M059J (cell line): ENCODE measurements at regions not wholly inside any gene's neighbourhood (a gene's known extent, or its start where the extent isn't known, plus 50 kb on each side); places are given as distances from the start of the nearest gene placed in this dataset.
A peak's percentile ranks its signal among the peaks of the same experiment; 100 is the strongest.

ENCODE experiments used
- DNase-seq: peaks from one replicate; pipeline ENCODE4 v3.0.0-alpha.2; 2012; ENCODE audit warnings: low read depth

DNA sequence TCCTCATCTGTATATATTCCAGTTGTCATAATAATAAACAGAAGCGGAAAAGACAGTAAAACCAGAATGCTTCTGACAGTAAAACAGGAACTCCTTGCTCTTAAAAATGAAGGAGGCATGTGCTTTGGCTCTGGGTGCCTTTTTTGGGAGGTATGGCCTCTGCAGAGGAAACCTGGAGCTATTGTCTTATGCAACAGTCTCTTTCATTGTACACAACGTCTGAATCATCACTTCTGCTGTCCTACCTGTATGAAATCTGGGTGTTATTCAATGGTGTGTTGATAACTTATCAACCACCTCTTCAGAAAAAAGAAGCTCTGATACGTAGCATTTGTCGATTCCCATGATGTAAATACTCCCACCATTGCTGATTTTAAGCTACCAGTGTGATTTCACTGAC lies 64.8 kb downstream of the CDCA7 start:
- no peak for DNase-seq

DNA sequence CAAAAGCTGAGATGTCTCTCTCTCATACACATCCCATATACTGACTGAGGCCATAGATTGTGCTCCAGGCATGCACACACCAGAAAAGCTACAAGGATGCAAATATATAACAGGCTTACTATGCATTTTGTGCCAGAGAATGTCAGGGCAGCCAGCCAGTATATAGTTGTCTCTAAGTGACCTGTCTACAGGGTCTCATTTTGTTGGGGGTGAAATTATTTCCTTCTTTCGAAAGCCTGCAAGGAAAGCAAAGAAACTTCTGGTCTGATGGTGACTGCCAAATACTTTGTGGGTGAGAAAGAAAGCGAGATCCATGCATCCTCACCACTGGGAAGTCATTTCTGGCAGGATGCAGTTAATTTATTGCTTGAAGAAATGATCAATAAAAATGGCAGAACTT lies 70.2 kb downstream of the CDCA7 start:
- no peak for DNase-seq

DNA sequence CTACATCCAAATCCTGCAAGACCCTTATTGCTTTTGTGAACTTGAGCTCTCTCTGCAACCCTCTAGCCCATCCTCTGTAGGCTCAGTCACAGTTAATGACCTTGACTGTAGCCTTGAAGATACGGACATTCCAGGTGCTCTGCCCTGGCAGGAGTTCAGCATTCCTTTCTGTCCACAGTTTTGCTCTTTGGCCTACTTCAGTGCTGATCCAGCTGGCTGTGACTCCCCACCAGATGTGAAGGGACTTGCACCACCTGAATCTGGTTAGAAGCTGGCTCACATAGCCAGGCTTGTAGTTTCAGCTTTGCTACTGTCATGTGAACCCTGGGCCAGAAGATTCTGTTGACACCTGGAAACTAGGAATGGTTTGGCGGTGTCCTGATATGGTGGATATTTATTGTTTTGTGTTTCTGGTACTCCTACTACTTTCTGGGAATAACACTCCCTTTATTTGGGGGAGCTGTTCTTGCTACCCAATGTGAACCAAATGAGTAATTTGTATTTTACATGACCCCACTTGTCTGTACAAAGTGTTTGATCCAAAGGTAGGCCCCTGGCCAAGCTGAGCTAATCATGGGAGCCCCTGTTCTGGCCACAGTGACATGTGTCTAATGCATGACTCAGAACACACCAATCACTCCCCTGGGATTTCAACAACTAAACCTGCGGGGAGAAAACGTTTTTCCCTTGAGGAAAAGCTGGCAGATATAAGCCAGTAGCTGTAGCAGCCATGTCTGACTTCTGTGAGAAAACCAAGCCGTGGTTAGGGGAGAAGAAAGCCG lies 73.4 kb downstream of the CDCA7 start:
- peak; percentile 66 for DNase-seq

DNA sequence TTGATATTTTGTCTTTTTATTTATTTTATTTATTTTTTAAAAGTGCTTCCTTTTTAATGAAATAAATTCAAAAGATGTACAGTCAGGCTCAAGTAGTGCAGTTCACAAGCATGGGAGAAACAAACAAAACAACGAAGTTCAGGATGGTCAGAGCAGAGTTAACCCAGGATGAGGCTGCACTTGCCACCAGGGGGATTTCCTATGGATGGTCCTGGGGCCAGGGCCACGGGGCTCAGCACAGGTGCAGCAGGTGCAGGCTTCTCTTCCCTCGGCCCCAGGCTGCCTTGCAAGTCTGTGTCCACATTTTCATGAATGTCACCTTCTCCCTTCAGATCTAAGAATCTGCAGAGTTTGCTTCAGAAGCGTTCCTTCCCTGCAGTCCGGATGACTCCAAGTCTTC lies 76.5 kb downstream of the CDCA7 start:
- DNase-seq, result no peak

DNA sequence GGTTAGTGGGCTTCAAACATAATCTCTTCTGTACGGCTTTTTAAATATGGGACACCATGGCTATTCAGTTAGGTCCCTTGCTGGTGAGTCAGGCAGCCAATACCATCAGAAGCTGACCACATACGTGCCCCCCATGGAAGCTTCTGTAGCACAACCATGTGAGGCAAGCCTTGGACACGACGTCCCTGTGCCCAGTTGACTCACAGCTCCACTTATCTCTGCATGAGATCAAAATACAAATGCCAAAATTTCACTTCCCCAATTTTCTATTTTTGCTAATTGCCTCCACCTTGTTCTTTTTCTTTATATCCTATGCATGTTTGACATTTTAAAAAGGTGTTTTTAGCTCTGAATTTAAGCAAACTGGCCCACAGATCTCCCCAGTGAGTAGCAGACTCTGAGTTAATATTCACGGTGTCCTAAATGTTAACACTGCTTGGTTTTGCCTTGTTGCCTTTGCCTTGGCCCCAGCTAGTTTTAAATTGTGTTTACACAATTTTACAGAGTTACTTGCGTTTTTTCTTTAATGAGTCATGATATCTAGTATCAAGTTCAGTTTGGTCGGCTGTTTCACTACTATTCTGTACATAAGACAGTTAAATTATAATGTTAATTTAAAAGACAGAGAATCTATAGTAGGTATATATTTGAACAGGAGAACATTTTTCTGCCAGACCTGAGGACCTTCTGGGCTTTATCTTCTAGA lies 77.5 kb downstream of the CDCA7 start:
- DNase-seq, result peak; percentile 57

DNA sequence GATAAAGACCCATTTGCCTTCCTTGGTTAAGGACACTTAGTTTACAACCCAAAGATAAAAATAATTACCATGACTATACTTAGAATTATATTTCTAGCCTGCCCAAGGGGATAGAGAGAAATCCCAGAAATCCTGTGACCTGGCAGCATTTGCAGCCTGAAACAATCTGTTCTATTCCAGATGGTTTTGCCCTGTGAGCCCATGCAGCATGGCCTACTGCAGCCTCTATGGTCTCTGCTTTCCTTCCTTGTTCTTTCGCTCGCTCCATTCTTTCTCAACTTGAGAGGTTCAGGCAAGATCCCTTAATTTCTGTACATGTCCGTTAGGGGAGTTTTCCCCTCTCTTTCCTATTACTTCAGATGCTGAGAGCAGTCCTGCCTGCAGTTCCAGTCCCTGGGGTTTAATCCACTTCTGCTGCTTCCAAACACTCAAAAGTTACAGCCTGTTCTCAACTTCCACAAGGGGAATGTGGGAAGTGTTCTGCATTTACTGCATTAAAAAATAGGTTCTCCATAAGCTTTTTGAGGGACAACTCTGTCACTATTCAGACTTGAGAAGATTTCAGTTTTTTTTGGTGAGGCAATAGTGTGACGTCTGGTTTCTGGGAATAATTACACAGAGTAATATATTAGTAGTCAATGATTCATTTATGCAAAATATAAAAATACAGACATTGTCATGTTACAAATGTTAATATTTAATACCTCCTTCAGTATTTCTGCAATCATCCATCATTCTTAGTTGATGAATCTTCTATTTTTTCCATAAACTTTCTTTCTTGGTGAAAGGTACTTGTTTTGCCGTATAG lies 80.3 kb downstream of the CDCA7 start:
- DNase-seq, result no peak

DNA sequence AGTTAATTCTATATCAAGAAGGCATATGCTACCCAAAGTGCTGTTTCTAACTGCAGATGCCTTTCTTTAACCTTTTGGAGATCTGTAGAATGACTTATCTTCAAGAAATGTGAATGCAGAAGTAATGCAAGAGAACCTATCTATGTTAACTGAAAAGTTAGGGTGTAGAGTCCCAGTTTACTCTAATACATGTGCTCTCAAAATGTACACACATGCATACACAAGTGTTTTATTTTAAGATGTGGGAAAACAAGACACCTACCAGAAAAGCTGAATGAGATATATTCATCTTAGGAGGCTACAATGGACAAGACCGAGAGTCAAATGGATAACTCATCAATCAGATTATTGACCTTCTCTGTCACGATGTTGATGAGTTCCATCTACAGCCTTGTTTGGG lies 80.9 kb downstream of the CDCA7 start:
- no peak for DNase-seq

DNA sequence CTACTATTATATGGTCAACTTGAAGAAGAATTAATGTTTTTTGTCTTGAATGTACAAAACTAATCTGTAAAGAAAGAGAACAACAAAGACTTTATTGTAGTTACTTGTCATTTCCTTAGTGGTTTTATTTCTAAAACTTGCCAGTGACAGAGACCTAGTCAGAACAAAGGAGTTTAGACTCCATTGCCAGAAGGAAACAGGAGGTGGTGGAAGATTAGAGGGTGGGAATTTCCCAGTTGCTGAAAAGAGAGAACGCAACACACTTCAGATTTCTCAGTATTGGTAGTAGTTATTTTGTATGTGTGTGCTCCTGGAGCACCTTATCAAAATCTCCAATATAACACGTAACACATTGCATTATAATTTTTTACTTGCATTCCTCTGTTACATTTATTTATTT lies 81.4 kb downstream of the CDCA7 start:
- no peak for DNase-seq

DNA sequence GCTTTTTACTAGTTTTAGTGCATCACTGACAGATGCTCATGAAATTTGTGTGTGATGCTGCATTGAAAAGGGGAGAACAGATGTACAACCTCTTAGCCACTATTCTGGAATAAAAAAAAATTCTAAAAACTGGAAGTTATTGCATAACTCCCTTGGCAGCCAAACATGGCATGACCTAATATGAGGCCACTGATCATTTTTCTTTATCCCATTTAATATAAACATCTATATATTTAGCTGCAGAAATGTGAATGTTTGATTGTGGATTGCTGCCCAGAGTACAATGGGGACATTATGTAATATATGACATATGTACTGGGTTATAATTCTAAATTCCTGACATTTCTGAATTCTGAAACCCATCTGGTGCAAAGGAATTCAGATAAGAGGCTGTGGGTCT lies 86.5 kb downstream of the CDCA7 start:
- no peak for DNase-seq

DNA sequence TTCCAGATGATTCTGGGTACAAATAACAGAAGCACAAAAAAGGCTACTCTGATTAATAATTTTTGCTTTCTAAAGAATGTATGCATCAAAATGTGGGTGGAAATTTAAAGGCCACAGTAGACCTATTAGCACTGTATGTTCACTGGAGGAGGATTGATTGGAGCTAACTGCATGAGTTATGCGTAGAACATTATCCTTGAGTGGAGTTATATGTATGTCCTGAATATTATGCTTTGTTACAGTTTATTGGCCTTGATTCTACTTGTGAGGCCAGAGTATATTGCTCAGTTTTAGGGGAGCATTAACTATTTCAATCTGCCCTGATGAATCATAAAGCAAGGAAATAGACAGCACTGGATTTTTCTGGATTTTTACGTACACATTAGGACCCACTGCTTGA lies 87.9 kb downstream of the CDCA7 start:
- no peak for DNase-seq

DNA sequence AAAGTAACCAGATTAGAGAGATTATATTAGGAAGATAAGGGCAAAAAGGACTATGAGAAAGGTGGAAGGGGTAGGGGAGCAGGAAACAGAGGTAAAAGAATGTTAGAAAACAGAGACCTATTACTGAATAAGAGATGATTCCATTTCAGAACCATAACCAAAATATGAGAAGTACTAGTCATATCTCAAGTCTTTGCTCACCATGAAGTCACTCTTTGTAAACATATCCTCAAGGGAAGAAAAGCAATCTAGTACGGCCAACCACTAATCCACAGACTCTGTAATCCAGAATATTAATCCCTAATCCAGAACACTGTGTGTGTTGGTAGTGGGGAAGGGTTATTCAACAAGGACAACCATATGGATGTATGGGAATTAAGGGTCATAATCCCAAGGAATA lies 92.0 kb downstream of the CDCA7 start:
- DNase-seq, result no peak

DNA sequence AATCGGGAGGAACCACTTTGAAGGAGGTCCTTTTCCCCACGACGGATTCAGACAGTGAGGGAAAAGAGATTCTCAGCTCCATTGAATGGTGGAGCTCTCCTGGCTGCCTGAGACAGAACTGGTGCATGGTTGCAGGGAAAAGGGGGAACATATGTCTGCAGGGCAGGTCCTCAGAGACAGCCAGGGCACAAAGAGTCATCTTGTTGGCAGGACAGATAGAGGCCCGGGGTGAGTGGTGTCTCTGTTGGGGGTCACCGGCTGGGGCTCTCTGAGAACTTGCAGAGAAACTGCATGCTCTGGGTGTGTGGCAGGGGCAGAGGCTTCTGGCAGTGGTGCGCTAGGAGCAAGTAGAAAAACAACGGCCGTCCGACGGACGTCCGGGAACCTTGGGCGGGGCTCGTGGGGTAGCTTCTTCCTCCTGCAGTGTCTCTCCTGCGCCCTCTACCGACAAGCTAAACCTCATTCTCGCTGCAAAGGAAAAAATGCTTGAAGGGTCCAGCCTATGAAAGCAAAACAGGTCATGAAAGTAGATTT lies 94.3 kb downstream of the CDCA7 start:
- DNase-seq, result peak; percentile 82

DNA sequence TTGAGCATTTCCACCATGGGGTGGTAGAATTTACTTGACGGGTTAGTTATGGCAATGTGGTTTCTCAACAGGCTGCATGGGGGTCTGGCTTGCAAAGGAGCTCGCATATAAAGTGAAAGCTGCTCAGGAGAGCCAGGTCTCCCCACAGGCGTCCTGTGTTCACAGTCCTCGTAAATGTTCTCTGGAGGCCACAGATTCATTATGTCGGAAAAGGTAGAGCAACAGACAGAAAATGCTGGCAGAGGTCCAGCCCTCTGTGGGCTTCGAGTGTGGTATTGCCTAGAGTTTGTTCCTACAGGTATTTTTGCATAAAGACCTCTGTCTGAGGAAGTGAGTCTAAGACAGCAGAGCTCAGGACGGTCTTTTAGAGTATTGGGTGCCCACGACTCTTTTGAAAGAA lies 96.4 kb downstream of the CDCA7 start:
- DNase-seq, result peak; percentile 5

DNA sequence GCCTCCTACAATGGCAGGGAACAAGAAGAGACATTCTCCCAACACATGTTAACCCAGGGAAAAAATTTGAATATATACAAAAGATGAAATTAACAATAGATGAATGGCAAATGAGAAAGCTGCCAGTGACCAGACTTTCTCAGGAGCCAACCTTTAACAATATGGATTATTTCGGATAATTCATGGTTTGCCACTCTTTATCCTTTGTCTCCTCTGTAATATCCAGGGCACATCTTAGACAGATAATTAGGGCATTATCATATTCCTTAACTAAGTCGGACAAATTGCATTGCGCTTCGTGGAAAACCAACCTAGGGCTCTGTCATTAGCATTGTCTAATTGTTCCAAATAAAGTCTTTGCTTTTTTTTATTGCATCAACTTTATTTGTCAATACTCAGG lies 97.3 kb downstream of the CDCA7 start:
- no peak for DNase-seq

DNA sequence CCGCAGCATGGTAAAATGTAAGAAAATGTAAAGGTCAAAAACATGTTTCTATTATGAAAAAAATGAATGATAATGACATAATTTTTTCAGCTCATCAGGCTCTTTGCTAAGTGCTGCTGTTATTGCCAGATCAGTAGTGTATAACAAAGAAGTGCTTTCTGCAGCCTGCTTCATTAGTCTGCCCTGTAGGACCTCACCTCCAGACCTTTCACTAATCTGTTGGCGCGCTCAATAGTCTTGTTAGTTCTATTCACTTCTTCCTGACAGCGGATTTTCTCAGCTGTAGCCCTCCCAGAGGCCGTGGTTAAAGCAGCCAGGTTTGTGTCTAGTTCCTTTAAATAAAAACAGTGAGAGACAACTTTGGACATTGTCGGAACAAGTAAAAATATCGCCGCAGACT lies 97.7 kb downstream of the CDCA7 start:
- no peak for DNase-seq

DNA sequence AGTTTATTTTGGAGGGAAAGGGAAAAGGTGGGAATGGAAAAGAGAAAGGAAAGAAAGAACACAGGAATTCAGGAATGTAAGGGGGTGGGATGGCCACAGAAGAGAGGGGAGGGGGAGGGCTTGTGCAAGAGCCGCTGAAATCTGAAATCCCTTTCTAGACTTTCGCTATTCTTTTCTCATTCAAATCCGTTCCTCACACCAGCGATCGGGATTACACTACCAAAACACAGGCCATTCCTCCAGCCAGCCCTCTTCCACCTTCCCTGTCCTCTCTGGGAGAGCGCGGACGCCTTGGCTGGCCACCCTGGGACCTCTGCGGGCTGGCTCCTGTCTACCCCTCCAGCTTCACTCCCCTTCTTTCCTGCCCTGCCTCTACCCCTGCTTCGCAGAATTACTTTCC lies 102.3 kb downstream of the CDCA7 start:
- DNase-seq, result no peak

DNA sequence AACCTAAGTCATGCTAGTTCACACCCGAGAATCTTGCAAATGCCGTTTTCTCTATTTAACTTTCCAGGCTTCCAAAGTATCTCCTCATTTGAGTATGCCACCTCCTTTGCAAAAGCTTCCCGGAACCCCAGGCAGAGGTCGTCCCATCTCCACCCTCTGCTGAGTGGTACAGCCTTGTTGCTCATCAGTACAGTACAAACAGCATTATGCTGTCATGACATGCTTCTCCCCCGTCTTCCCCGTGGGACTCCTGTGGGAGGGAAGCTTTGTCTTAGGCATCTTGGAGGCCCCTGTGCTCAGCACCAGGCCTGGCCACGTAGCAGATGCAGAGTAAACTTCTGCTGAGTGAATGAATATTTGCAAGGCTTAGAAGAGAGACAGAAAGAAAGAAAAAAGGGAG lies 102.7 kb downstream of the CDCA7 start:
- DNase-seq, result no peak

DNA sequence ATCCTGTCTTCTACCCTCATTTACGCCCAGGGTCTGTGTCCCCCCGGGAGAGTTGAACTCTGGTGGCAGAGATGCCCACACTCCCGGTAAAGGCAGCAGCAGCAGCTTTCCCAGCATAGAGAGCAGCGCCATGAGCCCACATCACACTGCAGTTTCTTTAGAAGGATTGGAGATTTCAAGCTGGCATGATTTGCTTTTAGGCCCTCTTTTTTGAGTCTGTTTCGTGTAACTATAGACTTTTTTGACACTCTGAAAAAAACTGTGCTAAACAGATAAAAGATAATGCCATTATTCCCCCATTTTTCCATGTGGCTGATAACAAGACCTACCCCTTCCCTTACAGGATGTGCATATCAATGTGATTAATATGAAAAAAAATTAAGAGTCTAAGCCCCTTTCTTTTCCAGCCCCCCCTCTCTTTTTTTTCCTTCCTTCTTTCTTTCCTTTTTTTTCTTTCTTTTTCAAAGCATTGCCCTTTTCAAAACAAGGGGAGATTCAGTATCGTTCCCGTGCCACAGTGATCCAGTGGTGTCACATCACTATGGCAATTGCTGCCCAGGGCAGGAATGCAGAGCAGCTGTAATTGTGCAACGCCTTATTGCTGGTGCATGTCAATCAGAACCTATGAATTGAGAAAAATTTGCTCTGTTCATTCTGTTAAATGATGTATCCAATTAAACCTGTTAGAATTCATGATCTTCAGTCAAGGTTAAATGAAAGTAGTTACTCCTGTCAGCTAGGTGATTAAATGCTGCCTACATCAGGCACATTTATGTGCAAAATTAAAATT lies 104.5 kb downstream of the CDCA7 start:
- DNase-seq, result no peak

DNA sequence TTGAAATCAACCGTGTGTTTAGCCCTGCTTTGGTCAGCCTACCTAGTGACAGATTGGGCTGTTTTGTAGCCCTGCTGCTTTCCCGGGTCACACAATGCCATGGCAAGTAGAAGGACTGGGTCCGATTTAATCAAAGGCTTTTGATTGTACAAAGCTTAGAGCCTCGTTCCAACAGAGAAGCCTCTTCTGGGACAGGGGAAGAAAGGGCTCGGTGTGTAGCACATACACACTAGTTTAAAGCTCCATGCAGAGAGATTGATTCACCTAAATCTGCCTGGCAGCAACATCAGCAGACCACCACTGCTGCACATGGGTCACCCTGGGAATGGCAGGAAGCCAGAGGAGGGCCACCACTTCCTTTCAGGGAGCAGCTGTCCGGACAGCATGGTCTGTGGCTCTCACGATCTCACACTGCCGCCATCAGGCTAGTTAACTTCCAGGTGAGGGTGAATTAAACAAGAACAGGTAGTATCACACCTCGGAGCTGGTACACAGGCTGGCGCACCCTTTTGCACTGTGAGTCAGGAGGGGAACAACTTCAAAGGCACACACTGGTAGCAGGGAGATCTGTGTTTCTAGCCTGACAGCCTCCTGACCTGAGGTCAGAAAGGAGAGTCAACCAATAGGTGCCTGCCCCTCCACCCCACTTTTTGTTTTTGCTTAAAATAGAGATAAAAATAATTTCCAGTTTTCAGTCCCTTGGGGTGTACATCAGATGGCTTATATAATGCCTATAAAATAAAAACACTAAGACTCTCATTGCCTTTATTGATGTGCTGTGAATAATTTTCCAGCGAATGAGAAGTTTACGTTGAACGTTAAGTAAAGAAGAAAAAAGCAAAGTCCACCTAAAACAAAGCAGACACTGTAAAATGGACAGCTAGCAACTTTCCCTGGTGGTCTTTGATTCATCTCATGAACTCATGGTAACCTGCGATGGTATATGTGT lies 108.5 kb downstream of the CDCA7 start:
- no peak for DNase-seq

DNA sequence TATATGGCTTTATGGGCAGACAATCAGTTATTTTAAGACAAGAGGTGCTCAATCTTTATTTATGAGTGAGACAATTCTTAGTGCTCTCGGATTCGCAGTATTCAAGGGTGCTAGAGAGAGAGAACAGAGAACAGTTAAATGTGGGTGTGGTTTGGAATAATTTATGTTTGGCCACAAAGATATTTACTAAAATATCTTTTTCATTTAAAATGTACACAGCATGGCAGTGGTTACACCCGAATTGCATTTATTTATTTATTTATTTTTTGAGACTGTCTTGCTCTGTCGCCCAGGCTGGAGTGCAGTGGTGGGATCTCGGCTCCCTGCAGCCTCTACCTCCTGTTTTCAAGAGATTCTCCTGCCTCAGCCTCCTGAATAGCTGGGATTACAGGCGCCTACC lies 109.2 kb downstream of the CDCA7 start:
- DNase-seq, result no peak

DNA sequence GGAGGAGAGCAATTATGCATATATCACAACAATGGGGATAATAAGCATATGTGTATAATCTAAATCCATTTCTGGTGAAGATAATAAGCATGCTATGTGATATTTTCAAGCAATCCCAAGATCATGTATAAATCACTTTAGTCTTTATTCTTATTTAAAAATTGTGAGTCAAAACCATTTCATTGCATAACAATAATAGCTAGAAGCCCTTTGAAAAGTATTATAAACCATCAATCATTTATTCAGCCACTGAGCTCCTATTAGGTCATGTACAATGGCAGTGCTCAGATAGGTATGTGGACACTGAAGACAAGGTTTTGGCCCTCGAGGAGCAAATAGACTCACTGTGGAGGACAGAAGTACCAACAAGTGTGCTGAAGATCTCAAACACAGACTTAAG lies 113.1 kb downstream of the CDCA7 start:
- no peak for DNase-seq
